GM12864 (cell line): ENCODE measurements at regions not wholly inside any gene's neighbourhood (a gene's known extent, or its start where the extent isn't known, plus 50 kb on each side); places are given as distances from the start of the nearest gene placed in this dataset.

ENCODE experiments used
- DNase-seq: peaks from one replicate; pipeline ENCODE4 v3.0.0-alpha.2; 2011; ENCODE audit warnings: low read depth
- H3K4me3 ChIP-seq: 2 replicates; pipeline ENCODE4 v1.5.1; 2011; ENCODE audit warnings: mild to moderate bottlenecking, low read depth, low read length, control low read depth
- TF ChIP-seq, protein P1 (sequence below): IDR thresholded peaks from 2 replicates; pipeline ENCODE4 v1.5.1; 2011; ENCODE audit warnings: low read depth, mild to moderate bottlenecking, moderate library complexity, low read length, control low read depth, inconsistent platforms; ENCODE audit errors: missing control alignments

DNA sequence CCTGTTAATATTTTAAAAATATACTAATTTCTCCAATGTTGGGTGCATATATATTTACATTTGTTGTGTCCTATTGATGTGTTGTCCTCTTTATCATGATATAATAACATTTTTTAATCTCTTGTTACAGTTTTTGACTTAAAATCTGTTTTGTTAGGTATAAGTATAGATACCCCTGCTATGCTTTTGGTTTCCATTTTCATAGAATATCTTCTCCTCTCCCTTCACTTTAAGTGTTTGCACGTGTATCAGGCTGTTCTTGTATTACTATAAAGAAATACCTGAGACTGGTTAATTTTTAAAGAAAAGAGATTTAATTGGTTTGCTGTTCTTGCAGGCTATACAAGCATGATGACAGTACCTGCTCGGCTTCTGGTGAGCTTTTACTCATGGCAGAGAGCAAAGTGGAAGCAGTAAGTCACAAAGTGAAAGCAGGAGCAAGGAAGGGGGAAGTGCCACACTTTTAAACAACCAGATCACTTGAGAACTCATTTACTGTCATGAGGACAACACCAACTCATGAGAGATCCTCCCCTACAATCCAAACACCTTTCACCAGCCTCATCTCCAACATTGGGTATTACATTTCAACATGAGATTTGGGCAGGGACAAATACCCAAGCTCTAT lies 340.5 kb upstream of the SYNCRIP start:
- TF ChIP-seq, protein P1, sequence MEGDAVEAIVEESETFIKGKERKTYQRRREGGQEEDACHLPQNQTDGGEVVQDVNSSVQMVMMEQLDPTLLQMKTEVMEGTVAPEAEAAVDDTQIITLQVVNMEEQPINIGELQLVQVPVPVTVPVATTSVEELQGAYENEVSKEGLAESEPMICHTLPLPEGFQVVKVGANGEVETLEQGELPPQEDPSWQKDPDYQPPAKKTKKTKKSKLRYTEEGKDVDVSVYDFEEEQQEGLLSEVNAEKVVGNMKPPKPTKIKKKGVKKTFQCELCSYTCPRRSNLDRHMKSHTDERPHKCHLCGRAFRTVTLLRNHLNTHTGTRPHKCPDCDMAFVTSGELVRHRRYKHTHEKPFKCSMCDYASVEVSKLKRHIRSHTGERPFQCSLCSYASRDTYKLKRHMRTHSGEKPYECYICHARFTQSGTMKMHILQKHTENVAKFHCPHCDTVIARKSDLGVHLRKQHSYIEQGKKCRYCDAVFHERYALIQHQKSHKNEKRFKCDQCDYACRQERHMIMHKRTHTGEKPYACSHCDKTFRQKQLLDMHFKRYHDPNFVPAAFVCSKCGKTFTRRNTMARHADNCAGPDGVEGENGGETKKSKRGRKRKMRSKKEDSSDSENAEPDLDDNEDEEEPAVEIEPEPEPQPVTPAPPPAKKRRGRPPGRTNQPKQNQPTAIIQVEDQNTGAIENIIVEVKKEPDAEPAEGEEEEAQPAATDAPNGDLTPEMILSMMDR = no peak
- H3K4me3 ChIP-seq = no peak overlapping the region
- DNase-seq = no peak

DNA sequence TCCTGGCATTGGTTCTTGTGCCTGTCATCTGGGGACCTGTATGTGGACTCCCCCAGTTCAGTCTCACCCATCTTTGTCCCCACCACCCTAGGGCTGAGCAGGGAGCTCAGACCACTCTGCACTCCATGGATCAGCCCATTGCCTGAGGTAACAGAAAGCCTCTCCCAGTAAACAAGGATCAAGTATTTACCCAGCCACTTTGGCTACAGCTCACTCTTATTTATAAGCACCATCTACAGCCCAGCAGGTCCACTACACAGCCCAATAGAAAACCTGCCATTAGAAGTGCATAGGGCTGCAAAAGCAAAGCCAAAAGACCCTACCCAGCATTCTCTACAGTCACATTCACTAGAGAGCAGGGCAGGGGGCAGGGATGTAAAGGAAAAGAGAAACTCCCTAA lies 335.0 kb upstream of the SYNCRIP start:
- H3K4me3 ChIP-seq = no peak overlapping the region
- DNase-seq = no peak
- TF ChIP-seq, protein P1 = no peak

DNA sequence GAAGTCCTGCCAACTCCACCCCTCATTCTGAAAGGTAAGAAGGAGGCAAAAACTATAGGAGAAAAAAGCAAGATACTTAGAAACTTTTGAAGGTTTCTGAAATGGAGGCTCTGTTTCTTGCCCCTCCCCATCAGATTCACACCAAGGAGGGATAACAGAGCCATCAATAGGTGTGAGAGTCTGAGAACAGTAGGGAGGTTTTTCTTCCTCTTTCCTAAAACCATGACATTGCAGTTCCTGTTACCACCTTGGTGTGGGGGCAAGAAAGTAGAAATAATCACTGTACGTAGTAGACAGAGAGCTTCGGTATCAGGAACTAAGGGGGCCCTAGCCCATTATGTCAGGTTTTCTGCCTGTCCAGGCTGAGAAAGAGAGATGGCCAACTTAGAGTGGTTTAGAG lies 333.3 kb upstream of the SYNCRIP start:
- no peak overlapping the region for H3K4me3 ChIP-seq
- DNase-seq = no peak
- TF ChIP-seq, protein P1 = no peak

DNA sequence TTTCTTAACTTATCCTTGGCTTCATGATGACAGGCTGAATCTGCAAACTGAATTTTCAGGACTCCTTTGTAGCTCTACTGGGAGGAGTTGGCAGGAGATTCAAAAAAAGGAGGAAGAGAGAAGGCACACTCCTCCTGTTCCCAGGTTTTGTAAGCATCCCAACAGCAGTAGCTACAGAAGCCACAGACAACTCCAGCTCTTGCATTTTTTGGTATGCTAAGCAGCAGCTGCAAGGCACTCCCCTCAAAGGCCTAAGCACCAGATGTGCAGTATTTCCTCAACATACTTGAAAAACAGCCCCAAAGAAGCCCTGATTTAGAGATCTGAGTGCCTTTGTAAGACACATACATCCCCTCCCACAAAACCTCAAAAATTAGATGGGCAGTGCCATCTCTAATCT lies 328.6 kb upstream of the SYNCRIP start:
- no peak for DNase-seq
- TF ChIP-seq, protein P1 = no peak
- no peak overlapping the region for H3K4me3 ChIP-seq

DNA sequence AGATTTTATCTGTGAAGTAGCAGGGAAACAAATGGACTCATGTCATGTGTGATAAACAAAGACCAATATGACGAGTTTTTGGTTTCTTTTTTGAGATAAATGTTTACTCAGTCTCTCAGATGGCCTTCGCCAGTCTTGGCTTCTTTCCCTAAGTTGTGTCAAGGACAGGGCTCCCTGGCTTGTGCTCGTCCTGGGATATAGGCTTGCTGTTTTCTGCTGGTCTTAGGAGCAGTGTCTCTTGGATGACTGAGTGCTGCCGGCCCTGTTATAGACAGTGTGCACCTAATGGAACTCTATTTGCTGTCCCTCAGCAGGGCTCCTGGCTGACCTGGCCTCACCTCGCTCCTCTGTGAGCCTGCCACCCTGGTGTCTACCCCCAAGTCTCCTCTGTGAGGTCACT lies 324.1 kb upstream of the SYNCRIP start:
- TF ChIP-seq, protein P1 = no peak
- no peak for DNase-seq
- no peak overlapping the region for H3K4me3 ChIP-seq

DNA sequence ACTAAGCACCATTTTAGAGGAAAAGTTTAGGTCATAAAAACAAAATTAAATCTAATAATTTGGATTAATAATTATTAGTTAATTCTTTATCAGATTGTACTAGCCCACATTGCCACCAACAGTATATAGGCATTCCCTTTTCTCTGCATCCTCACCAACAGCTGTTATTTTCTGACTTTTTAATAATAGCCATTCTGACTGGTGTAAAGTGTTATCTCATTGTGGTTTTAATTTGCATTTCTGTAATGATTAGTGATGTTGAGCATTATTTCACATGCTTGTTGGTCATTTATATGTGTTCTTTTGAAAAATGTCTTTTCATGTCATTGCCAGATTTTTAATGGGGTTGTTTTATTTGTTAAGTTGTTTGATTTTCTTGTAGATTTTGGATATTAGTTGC lies 319.1 kb upstream of the SYNCRIP start:
- no peak for DNase-seq
- TF ChIP-seq, protein P1 = no peak

DNA sequence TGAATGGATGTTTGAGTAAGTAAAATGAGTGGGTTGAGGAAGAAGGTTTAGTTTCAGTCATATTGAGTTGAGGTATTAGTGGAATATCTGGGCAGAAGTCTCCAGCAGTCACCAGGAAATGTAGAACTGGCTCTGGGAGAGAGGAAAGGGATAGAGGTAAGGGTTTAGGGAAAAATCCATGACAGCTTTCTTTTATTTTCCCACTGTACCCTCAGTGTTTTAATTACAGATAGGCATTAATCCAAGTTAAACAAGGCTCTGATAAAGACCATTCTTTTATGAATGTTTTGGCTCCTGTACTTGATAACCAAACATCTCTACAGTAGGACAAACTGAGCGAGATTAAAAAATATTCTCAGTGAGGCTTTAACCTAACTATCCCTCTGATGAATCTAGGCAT lies 318.4 kb upstream of the SYNCRIP start:
- TF ChIP-seq, protein P1 = no peak
- DNase-seq = no peak

More for the DNA sequence above, 319.1 kb upstream of the SYNCRIP start:
- no peak overlapping the region for H3K4me3 ChIP-seq

More for the DNA sequence above, 318.4 kb upstream of the SYNCRIP start:
- H3K4me3 ChIP-seq = no peak overlapping the region
